CD4-positive, alpha-beta T cell treated with Interleukin-17A for 4 hours (primary cell): ENCODE measurements at regions not wholly inside any gene's neighbourhood (a gene's known extent, or its start where the extent isn't known, plus 50 kb on each side); places are given as distances from the start of the nearest gene placed in this dataset.

Experiments
- DNase-seq: peaks from one replicate; pipeline ENCODE4 v3.0.0-alpha.2; 2020; ENCODE audit warnings: mixed read lengths

DNA sequence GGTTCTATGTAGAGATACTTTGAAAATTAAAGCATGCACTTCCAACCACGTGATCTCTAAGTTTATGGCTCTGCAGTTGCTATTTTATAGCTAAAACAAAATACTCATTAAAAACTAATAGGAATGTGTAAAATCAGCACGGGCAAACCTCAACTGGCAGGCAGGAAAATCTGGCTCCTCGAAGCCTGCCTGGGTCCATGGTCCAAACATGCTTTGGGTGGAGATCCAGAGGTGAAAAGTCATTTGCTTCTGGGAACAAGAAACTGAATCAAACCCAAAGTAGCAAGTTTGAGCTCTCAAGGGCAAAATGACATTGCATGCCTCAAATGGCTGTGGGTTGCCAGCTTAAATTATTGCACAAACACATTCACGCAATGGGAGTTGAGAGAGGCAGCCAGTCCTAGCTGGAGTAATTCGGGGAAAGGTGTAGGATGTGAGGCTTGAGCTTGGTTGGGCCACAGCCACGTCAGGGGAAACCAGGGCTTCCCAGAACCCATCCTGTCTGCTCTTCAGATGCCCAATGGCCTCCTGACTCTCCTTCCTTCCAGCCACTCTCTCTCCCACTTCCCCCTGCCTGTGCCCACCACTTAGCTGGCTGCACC lies 75.2 kb upstream of the LCLAT1 start:
- no peak for DNase-seq

DNA sequence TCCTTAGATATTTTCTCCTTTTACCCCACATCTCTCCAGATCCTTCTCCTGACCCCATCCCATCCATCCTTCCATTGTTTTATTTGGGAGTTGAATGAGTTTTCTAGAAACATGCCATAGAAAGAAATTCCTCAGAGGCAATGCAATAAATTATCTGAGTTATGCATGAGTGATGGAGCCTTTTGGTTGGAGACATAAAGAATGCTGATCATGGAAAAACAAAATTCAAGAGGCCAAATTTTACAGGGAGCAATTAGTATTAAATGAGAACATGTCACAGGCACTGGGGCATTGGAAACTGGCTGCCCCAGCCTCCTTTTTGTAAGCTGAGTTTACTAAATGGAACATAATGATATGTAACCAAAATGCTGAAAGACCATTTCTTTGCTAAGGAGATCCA lies 74.2 kb upstream of the LCLAT1 start:
- no peak for DNase-seq

DNA sequence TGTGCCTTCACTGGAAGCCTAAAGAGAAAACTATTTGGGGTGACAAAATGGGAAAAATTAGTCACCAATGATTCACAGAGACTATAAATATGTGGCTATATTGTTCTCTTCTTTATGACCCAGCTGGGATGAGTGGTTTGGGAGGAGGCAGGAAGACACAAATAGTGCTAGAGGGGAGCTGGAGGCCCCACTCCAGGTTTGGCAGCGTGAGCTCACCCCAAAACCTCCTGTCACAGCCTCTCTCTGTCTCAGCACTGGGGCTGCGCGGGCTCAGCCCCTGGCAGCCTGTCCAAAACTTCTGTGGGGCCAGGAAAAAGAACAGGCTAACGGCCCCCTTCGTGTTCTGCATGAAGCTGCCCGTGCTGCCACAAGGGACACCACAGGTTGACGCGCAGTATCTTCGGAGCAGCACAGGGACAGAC lies 73.2 kb upstream of the LCLAT1 start:
- no peak for DNase-seq

DNA sequence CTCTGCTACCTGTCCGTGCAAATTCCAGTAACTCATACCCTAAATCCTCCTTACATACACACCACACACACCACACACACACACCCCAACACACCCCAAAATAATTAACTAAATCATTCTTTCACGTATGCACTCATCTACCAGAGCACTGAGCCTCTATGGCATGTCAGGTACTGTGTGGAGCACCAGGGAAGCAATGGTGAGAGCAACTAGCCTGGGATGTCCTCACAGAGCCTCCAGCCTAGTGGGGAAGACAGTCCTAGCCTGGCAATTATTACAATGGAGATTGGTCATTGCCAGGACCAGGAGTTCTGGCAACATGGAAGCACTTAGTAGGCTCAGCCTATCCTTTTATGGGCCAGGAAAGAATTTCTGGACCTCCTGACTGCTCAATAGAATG lies 72.7 kb upstream of the LCLAT1 start:
- DNase-seq = no peak

DNA sequence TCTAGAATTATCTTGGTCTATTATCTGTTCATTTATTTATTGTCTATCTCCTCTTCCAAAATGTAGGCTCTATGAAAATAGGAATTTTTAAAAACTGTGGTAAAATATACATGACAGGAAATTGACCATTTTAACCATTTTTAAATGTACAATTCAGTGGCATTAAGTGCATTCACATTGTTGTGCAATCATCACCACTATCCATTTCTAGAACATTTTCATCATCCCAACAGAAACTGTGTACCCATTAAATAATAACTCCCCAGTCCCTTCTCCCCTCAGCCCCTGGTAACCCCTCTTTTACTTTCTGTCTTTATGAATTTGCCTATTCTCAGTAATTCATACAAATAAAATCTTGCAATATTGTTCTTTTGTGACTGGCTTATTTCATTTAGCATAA lies 71.1 kb upstream of the LCLAT1 start:
- no peak for DNase-seq

DNA sequence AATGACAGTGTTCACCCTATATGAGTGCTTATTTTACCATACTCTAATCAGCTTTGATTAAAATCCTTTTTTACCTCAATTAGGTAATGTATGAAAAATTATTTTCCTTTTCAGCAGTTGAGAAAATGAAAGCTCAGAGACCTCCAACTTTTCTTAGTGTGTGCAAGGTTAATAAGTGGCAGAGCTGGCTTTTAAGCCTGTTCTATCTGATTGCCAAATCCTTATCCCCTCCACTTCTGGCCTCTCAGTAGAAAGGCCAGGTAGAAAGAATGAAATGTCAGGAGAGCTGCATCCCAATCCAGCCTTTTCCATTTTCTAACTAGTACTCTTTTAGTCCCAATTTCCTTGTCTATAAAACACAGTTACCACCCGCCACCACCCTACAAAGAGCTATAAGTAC lies 67.6 kb upstream of the LCLAT1 start:
- DNase-seq = no peak

DNA sequence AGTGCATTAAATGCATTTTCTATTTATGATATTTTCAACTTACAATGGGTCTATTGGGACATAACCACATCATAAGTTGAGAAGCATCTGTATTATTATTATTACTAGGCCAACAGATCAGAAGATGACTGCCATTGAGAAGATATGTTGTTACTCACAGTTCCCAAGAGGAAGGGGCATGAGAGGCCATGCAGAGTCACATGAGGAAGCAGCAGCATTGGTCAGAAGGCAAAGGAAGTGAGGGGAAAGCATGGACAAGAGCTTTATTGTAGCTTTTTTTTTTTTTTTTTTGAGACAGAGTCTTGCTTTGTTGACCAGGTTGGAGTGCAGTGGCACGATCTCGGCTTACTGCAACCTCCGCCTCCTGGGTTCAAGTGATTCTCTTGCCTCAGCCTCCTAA lies 66.2 kb upstream of the LCLAT1 start:
- no peak for DNase-seq

DNA sequence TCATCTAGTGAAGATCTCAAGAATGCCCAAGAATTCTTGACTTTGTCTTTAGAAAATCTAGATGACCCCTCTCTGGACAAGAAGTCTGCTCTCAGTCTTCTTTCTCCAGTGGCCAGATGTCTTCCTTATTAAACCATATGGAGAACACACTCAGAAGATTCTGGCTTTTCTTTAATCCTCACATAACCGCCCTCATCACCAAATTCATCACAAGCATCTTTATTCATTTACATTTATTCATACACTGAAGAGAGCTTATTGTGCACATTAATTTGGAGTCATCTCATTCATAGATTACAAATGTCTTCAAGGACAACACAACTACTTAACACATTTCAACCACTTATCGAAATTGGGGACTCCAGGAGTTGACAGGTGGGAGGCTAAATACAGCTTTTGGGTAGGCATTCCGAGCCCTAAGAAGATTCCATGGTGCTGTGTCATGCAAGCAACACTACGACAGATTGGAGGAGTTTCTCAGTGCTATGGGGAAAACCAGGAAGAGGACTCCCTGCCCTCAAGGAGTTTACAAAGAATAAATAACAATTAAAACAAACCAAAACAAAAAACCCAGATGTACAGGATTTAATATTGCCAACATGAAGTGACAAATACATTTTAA lies 64.8 kb upstream of the LCLAT1 start:
- no peak for DNase-seq

DNA sequence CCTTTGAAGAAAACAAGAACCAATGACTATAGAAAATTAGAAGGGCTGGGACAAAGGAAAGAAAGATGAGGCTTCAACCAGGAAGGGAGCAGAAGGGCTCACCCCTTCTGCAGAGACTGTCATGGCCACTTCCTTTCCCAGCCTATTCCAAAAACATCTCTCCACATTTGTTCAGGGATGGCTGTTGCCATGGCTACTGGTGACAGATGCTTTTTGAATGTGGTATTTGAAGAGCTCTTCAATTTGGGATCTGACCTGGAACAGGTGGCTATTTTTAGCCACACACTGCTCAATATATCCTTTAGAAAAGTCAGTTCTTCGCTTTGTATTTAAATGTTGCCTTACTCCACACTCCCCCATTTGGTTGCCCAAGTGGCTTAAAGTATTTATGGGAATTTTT lies 64.1 kb upstream of the LCLAT1 start:
- DNase-seq = no peak

DNA sequence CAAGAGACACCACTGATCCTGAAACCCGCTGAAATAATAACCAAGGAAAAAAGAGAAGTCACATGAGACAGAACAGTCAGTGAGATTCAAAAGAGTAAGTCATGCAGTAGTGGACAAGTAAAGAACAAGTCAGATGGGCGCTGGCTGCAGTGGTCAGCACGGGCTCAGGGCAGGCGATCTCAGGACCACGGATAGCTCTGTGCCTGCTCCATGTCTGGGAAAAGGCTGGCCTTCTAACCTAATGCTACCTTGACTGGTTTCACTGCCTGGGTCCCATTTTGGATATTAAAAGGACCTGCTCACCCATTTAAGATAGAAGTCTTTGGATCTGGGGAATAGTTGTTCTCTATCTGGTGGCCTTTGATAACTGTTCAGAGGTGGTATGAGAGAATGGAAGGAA lies 61.7 kb upstream of the LCLAT1 start:
- no peak for DNase-seq

DNA sequence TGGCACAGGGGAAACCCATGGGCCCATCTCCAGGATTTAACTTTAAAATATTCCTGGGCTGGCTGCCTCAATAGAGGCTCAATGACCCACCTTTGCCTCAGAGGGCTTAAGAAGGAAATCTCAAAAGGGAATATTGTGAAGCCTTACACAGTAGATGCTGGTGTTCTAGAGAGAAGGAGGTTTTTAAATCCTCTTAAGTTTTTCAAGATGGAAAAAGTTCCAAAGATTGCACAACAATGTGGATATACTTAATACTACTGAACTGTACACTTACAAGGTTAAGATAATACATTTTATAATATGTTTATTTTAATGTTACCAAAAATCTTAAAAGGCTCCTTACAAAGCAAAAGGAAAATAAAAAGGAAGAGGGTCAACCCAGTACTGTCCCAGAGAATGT lies 54.9 kb upstream of the LCLAT1 start:
- no peak for DNase-seq

DNA sequence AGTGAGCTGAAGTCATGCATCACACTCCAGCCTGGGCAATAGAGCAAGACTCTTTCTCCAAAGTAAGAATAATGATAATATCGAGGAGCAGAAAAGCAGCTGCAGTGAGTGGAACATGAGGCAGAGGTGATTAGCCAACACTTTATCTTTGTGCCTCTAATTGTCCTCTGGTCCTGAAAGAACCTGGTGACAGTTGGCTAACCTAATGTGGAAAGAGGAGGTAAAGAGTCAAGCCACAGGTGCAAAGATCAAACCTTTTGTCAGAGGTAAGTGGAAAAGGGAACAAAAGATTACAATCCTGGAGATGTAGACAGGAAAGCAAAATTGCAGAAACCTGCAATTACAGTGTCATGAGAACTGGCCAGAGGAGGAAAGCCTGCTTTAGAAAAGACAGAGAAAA lies 53.5 kb upstream of the LCLAT1 start:
- DNase-seq = no peak

DNA sequence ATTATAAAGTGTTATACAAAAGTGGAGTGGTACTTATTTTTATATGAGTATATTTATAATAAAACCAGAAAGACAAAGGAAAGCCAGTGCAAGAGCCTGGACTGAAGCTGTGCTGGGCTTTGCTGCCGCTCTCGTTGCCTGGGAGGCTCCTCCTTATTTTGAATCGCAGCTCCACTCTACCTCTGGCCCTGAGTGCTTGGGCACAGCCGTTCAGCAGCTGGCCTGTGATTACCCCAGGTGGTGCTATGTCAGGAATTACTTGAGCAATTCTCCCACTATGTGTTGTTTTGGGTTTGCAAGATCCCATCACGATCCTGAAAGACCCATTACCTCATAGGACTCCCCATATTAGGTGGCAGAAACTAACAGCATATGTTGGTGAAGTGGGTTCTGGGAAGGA lies 53.0 kb upstream of the LCLAT1 start:
- DNase-seq = no peak

DNA sequence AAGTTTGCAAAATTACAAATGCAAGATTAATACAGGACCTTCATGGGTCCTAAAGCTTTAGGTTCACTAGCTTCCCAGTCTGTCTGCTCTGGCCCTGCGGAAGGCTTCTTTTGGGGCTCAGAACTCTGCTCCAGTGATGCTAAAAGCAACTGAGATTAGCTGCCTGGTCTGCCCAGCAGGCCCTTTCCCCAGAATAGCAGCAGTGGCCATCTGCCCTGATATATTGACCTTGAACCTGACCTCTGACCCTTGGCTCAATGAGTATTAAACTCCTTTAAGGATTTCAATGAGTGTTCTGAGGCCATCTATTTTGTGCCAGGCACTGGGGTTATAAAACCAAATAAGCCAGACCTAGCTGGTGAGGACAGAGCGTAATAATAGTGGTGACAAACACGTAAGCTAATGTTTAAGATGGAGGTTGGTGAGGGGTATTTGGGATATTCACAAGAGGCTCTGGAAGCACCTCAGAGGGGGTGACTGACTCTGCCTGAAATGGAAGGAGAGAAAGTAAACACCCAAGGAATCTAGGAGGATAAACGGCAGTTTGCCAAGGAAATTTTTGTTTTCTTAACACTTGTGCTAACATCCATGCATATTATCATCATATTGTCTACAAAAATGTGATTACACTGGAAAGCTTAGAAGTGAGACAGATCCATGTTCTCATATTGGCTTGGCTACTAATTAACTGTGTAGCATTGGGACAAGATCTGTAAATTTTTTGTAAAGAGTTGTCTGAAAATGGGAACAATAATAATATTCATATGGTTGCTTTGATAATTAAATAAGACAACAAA lies 50.4 kb upstream of the LCLAT1 start:
- no peak for DNase-seq
